ENCODE measurements at regions not wholly inside any gene's neighbourhood (a gene's known extent, or its start where the extent isn't known, plus 50 kb on each side); places are given as distances from the start of the nearest gene placed in this dataset.

DNA sequence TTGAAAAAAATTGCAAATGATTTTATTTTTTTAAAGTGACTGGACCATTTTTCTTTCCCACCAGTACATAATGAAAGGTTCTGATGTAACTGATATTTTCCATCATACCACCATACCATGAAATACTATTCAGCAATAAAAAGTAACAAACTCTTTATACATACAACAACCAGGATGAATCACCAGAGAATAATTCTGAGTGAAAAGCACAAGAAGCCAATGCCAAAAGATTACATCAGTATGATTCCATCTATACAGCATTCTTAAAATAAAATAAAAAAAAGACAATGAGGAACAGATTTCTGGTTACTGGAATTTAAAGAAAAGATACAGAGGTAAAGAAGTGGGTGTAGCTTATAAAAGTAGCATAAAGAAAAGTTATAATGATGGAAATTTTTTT, 423.7 kb upstream of the ST8SIA4 start:
- TF ChIP-seq CTCF (IDR thresholded peaks at IDR 0.05) (no peak), POLR2A (IDR thresholded peaks at IDR 0.05) (no peak)

Measured in adrenal gland (tissue), 5 donors.